Mesendoderm (in vitro differentiated cells): ENCODE measurements at regions not wholly inside any gene's neighbourhood (a gene's known extent, or its start where the extent isn't known, plus 50 kb on each side); places are given as distances from the start of the nearest gene placed in this dataset.

Source experiments
- DNase-seq: peaks from one replicate; pipeline ENCODE4 v3.0.0; 2013
- H2AK5ac ChIP-seq: 2 replicates; pipeline ENCODE4 v1.6.1; 2013; ENCODE audit warnings: low read length, inconsistent platforms
- H2BK120ac ChIP-seq: 2 replicates; pipeline ENCODE4 v1.6.1; 2013; ENCODE audit warnings: low read depth, mild to moderate bottlenecking, low read length, moderate library complexity, mixed read lengths
- H2BK15ac ChIP-seq: replicated peaks from 2 replicates; pipeline ENCODE4 v1.6.1; 2013; ENCODE audit warnings: low read depth, mild to moderate bottlenecking, moderate library complexity
- H2BK5ac ChIP-seq: 2 replicates; pipeline ENCODE4 v1.6.1; 2013; ENCODE audit warnings: low read length, inconsistent platforms
- H3K18ac ChIP-seq: 2 replicates; pipeline ENCODE4 v1.6.1; 2013; ENCODE audit warnings: mild to moderate bottlenecking, low read length, mixed read lengths
- H3K23ac ChIP-seq: one replicate; pipeline ENCODE4 v1.6.1; 2013; ENCODE audit warnings: low read length
- H3K27ac ChIP-seq: 2 replicates; pipeline ENCODE4 v1.5.1; 2013; ENCODE audit warnings: low read depth, mild to moderate bottlenecking, inconsistent platforms, low read length, moderate library complexity
- H3K27me3 ChIP-seq: 2 replicates; pipeline ENCODE4 v1.6.1; 2013; ENCODE audit warnings: low read length, control low read depth, mild to moderate bottlenecking, inconsistent platforms; ENCODE audit not compliant: insufficient read depth, poor library complexity
- H3K36me3 ChIP-seq: 2 replicates; pipeline ENCODE4 v1.6.1; 2013; ENCODE audit warnings: low read length, inconsistent platforms; ENCODE audit not compliant: control insufficient read depth, insufficient read depth
- H3K4ac ChIP-seq: one replicate; pipeline ENCODE4 v1.6.1; 2013; ENCODE audit warnings: low read depth, mild to moderate bottlenecking, low read length, moderate library complexity
- H3K4me1 ChIP-seq: 2 replicates; pipeline ENCODE4 v1.6.1; 2013; ENCODE audit warnings: low read depth, low read length, inconsistent platforms; ENCODE audit not compliant: control insufficient read depth
- H3K4me2 ChIP-seq: 2 replicates; pipeline ENCODE4 v1.6.1; 2013; ENCODE audit warnings: low read length
- H3K4me3 ChIP-seq: 2 replicates; pipeline ENCODE4 v1.5.1; 2013; ENCODE audit warnings: mild to moderate bottlenecking, low read length
- H3K56ac ChIP-seq: one replicate; pipeline ENCODE4 v1.6.1; 2013; ENCODE audit warnings: low read length
- H3K79me1 ChIP-seq: 2 replicates; pipeline ENCODE4 v1.6.1; 2013; ENCODE audit warnings: low read length, inconsistent platforms
- H3K79me2 ChIP-seq: 2 replicates; pipeline ENCODE4 v1.6.1; 2013; ENCODE audit warnings: mild to moderate bottlenecking, low read length; ENCODE audit not compliant: control insufficient read depth, insufficient read depth
- H3K9ac ChIP-seq: 2 replicates; pipeline ENCODE4 v1.6.1; 2013; ENCODE audit warnings: low read length, inconsistent platforms
- H4K5ac ChIP-seq: one replicate; pipeline ENCODE4 v1.6.1; 2013; ENCODE audit warnings: low read length
- H4K8ac ChIP-seq: one replicate; pipeline ENCODE4 v1.6.1; 2013; ENCODE audit warnings: low read depth, mild to moderate bottlenecking, control low read depth, low read length, moderate library complexity
- WGBS: extraction: QIAGEN DNeasy Blood & Tissue Kit; methylation state at CpG from one replicate; pipeline ENCODE4 v1.1.7; 2013; ENCODE audit warnings: low lambda C conversion rate, missing lambda C conversion rate; ENCODE audit not compliant: insufficient coverage; ENCODE audit errors: extremely low coverage; 5-methylcytosine and 5-hydroxymethylcytosine counted together

- H3K4me3 ChIP-seq = no peak overlapping the region
- H2BK120ac ChIP-seq = no peak overlapping the region
- no peak overlapping the region for H4K8ac ChIP-seq
- H3K27ac ChIP-seq = no peak overlapping the region
- H2BK15ac ChIP-seq = no peak overlapping the region
- no peak for DNase-seq
- no peaks in the 10 kb centered on the region for H3K79me2 ChIP-seq
- no peaks in the 10 kb centered on the region for H3K27me3 ChIP-seq
- H3K36me3 ChIP-seq = no peaks in the 10 kb centered on the region
- H2BK5ac ChIP-seq = no peak overlapping the region
- WGBS = no CpG with 5 or more reads among the region's 3 CpGs
- no peak overlapping the region for H3K23ac ChIP-seq
- H2AK5ac ChIP-seq = no peak overlapping the region
- no peak overlapping the region for H3K56ac ChIP-seq
- no peaks in the 10 kb centered on the region for H3K4me1 ChIP-seq
- H4K5ac ChIP-seq = no peak overlapping the region
- no peak overlapping the region for H3K4ac ChIP-seq
- no peak overlapping the region for H3K4me2 ChIP-seq
- H3K79me1 ChIP-seq = no peaks in the 10 kb centered on the region
- H3K9ac ChIP-seq = no peak overlapping the region
- H3K18ac ChIP-seq = no peak overlapping the region
Measured at GRCh38 chr14:95006051-95006450, 151.3 kb downstream of the DICER1 start.

GRCh38 chr14:95003099-95003960, 154.0 kb downstream of the DICER1 start:
- H2BK5ac ChIP-seq = no peak overlapping the region

DNA sequence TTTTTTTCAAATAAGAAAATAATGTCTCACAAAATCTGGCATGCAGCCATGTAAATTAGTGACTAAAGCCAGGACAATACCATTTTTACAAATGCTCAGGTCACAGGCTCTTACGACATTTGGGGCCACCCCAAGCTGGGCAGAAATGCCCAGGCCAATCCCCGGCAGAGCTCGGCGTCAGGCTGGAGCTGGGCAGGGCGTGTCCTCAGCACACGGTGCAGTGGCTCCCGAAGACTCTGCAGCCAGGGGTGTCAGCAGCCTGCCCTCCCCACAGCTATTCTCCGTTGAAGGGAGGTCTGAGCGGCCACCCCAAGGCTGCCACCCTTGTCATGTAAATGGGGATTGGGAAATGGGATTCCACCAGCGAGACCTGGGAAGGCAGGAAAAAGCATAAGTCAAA, 158.6 kb downstream of the DICER1 start:
- H3K9ac ChIP-seq = no peak overlapping the region
- no peaks in the 10 kb centered on the region for H3K79me1 ChIP-seq
- H2BK120ac ChIP-seq = no peak overlapping the region
- WGBS = no CpG with 5 or more reads among the region's 10 CpGs
- no peak overlapping the region for H4K8ac ChIP-seq
- no peak overlapping the region for H3K56ac ChIP-seq
- H3K27me3 ChIP-seq = no peaks in the 10 kb centered on the region
- DNase-seq = no peak
- no peak overlapping the region for H2AK5ac ChIP-seq
- no peaks in the 10 kb centered on the region for H3K4me1 ChIP-seq
- no peak overlapping the region for H3K4me2 ChIP-seq
- H3K4me3 ChIP-seq = no peak overlapping the region
- no peak overlapping the region for H2BK5ac ChIP-seq
- no peak overlapping the region for H3K23ac ChIP-seq
- H3K18ac ChIP-seq = no peak overlapping the region
- no peak overlapping the region for H3K4ac ChIP-seq
- H4K5ac ChIP-seq = no peak overlapping the region
- no peak overlapping the region for H3K27ac ChIP-seq
- H2BK15ac ChIP-seq = no peak overlapping the region
- H3K79me2 ChIP-seq = no peaks in the 10 kb centered on the region
- no peaks in the 10 kb centered on the region for H3K36me3 ChIP-seq

More at GRCh38 chr14:95003099-95003960, 154.0 kb downstream of the DICER1 start:
- no peaks in the 10 kb centered on the region for H3K27me3 ChIP-seq
- no peaks in the 10 kb centered on the region for H3K36me3 ChIP-seq
- no peak for DNase-seq
- no peak overlapping the region for H3K56ac ChIP-seq
- no peak overlapping the region for H3K4me2 ChIP-seq
- H3K79me2 ChIP-seq = no peaks in the 10 kb centered on the region
- H3K23ac ChIP-seq = no peak overlapping the region
- H3K79me1 ChIP-seq = no peaks in the 10 kb centered on the region
- H4K5ac ChIP-seq = no peak overlapping the region
- no peaks in the 10 kb centered on the region for H3K4me1 ChIP-seq
- H2BK120ac ChIP-seq = no peak overlapping the region
- WGBS = 100% methylated on average over 2 of the region's 11 CpGs
- no peak overlapping the region for H3K9ac ChIP-seq
- H3K27ac ChIP-seq = no peak overlapping the region
- no peak overlapping the region for H2BK15ac ChIP-seq
- no peak overlapping the region for H3K4ac ChIP-seq
- no peak overlapping the region for H4K8ac ChIP-seq
- no peak overlapping the region for H3K18ac ChIP-seq
- no peak overlapping the region for H3K4me3 ChIP-seq
- H2AK5ac ChIP-seq = no peak overlapping the region

DNA sequence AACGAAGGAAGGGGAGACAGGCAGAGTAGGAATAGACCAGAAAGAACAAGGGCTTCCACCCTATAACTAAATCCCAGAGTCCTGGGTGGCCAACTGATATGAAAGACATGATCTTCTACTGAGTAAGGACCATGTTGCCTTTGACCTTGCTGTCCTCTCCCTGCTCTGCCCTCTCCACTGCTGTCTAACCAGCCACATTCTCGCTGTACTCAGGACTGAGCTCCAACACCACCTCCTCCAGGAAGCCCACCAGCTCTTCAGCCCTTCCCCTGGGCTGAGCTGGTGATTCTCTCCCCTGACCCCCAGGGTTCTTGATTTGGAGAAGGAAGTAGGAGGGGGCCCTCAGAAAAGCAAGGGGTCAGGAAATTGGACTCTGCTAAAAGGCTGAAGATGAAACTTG, 159.2 kb downstream of the DICER1 start:
- WGBS = no CpG with 5 or more reads among the region's 2 CpGs

GRCh38 chr14:94995551-94995950, 161.8 kb downstream of the DICER1 start:
- Histone ChIP-seq H2BK5ac (no peak overlapping the region), H3K27me3 (no peaks in the 10 kb centered on the region)
- no CpG with 5 or more reads among the region's 10 CpGs for WGBS

More for the DNA sequence above, 159.2 kb downstream of the DICER1 start:
- Histone ChIP-seq H3K9ac (no peak overlapping the region), H3K4me1 (no peaks in the 10 kb centered on the region), H3K79me2 (no peaks in the 10 kb centered on the region), H3K27me3 (no peaks in the 10 kb centered on the region), H3K27ac (no peak overlapping the region), H3K36me3 (no peaks in the 10 kb centered on the region), H3K4me3 (no peak overlapping the region), H3K56ac (no peak overlapping the region), H3K4me2 (no peak overlapping the region), H3K18ac (no peak overlapping the region), H4K8ac (no peak overlapping the region), H3K23ac (no peak overlapping the region), H2BK15ac (no peak overlapping the region), H3K79me1 (no peaks in the 10 kb centered on the region), H2BK5ac (no peak overlapping the region), H4K5ac (no peak overlapping the region), H2AK5ac (no peak overlapping the region), H3K4ac (no peak overlapping the region), H2BK120ac (no peak overlapping the region)
- no peak for DNase-seq

GRCh38 chr14:94994245-94994644, 163.1 kb downstream of the DICER1 start:
- no peak overlapping the region for H3K23ac ChIP-seq
- H2BK5ac ChIP-seq = no peak overlapping the region
- H4K8ac ChIP-seq = no peak overlapping the region
- no peaks in the 10 kb centered on the region for H3K36me3 ChIP-seq
- no peak for DNase-seq
- no peak overlapping the region for H3K56ac ChIP-seq
- no peak overlapping the region for H3K27ac ChIP-seq
- no peaks in the 10 kb centered on the region for H3K27me3 ChIP-seq
- no peak overlapping the region for H2BK15ac ChIP-seq
- H2BK120ac ChIP-seq = no peak overlapping the region
- H3K9ac ChIP-seq = no peak overlapping the region
- H3K4me2 ChIP-seq = no peak overlapping the region
- H3K79me1 ChIP-seq = no peaks in the 10 kb centered on the region
- no peaks in the 10 kb centered on the region for H3K4me1 ChIP-seq
- no peaks in the 10 kb centered on the region for H3K79me2 ChIP-seq
- H2AK5ac ChIP-seq = no peak overlapping the region
- H3K18ac ChIP-seq = no peak overlapping the region
- WGBS = no CpG with 5 or more reads among the region's 1 CpG
- no peak overlapping the region for H4K5ac ChIP-seq
- H3K4me3 ChIP-seq = no peak overlapping the region
- no peak overlapping the region for H3K4ac ChIP-seq

More at GRCh38 chr14:94995551-94995950, 161.8 kb downstream of the DICER1 start:
- Histone ChIP-seq H2BK15ac (no peak overlapping the region), H3K4me3 (no peak overlapping the region), H3K4ac (no peak overlapping the region), H3K23ac (no peak overlapping the region), H3K79me2 (no peaks in the 10 kb centered on the region), H3K27ac (no peak overlapping the region), H3K18ac (no peak overlapping the region), H4K8ac (no peak overlapping the region), H3K79me1 (no peaks in the 10 kb centered on the region), H2AK5ac (no peak overlapping the region), H3K4me1 (no peaks in the 10 kb centered on the region), H3K4me2 (no peak overlapping the region), H3K36me3 (no peaks in the 10 kb centered on the region), H4K5ac (no peak overlapping the region), H3K56ac (no peak overlapping the region), H3K9ac (no peak overlapping the region), H2BK120ac (no peak overlapping the region)
- no peak for DNase-seq
